Fibroblast of lung (primary cell): ENCODE measurements at regions not wholly inside any gene's neighbourhood (a gene's known extent, or its start where the extent isn't known, plus 50 kb on each side); places are given as distances from the start of the nearest gene placed in this dataset.

Source experiments
- EZH2 ChIP-seq: IDR thresholded peaks from 2 replicates; pipeline ENCODE4 v1.5.1; 2012; ENCODE audit warnings: low read length, control low read depth, mild to moderate bottlenecking; ENCODE audit errors: missing control alignments
- TF ChIP-seq, protein P1 (sequence below), 2 donors: IDR thresholded peaks in 1 of 2; conservative IDR thresholded peaks in 1 of 2; 1 replicate in 1 of 2; 2 replicates in 1 of 2; pipeline ENCODE4 v1.5.1; 2011 to 2012; ENCODE audit warnings: low read length in 2 of 2, control low read depth in 1 of 2, inconsistent platforms in 1 of 2, low read depth in 1 of 2, mild to moderate bottlenecking in 1 of 2

DNA sequence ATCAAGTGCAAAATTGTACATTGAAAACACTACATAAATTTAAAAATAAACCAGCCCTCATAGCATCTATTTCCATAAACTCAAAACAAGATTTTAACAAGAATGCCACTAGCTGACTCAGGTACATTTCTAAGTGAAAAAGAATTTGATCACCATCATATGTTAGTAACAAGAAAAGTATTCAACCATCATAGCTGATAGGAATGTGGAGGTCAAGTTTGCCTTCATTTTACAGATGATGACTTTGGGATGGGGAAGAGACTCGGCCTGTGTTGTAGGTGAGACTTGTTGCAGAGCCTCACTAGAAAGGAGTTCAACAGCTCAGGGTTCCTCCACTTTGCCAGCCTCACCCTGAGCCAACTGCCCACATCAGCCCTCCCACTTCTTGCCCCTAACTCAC lies 318.8 kb upstream of the FAM78B start:
- no peak for TF ChIP-seq EZH2
- TF ChIP-seq, protein P1, sequence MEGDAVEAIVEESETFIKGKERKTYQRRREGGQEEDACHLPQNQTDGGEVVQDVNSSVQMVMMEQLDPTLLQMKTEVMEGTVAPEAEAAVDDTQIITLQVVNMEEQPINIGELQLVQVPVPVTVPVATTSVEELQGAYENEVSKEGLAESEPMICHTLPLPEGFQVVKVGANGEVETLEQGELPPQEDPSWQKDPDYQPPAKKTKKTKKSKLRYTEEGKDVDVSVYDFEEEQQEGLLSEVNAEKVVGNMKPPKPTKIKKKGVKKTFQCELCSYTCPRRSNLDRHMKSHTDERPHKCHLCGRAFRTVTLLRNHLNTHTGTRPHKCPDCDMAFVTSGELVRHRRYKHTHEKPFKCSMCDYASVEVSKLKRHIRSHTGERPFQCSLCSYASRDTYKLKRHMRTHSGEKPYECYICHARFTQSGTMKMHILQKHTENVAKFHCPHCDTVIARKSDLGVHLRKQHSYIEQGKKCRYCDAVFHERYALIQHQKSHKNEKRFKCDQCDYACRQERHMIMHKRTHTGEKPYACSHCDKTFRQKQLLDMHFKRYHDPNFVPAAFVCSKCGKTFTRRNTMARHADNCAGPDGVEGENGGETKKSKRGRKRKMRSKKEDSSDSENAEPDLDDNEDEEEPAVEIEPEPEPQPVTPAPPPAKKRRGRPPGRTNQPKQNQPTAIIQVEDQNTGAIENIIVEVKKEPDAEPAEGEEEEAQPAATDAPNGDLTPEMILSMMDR (conservative IDR thresholded peaks at IDR 0.05 in 1 of 2, IDR thresholded peaks at IDR 0.05 in 1 of 2; ENCODE audit: low read depth in 1 of 2, low read length in 2 of 2): no peak
